AG10803 (cell line): ENCODE measurements at regions not wholly inside any gene's neighbourhood (a gene's known extent, or its start where the extent isn't known, plus 50 kb on each side); places are given as distances from the start of the nearest gene placed in this dataset.

Source experiments
- DNase-seq: peaks from one replicate; pipeline ENCODE4 v3.0.0; 2010; ENCODE audit warnings: low read depth
- H3K4me3 ChIP-seq: 2 replicates; pipeline ENCODE4 v1.5.1; 2011; ENCODE audit warnings: mild to moderate bottlenecking, low read length, control low read depth
- CTCF ChIP-seq: conservative IDR thresholded peaks from 2 replicates; pipeline ENCODE4 v1.5.1; 2011; ENCODE audit warnings: mild to moderate bottlenecking, low read length, control low read depth, inconsistent platforms

- H3K4me3 ChIP-seq: no peak overlapping the region
- TF ChIP-seq CTCF: no peak
Measured at GRCh38 chr1:181386951-181387350, 96.4 kb upstream of the CACNA1E start.

GRCh38 chr1:181387702-181388101 lies 95.6 kb upstream of the CACNA1E start:
- DNase-seq: no peak
- TF ChIP-seq CTCF: no peak
- H3K4me3 ChIP-seq: no peak overlapping the region

More at GRCh38 chr1:181386951-181387350, 96.4 kb upstream of the CACNA1E start:
- DNase-seq: no peak

DNA sequence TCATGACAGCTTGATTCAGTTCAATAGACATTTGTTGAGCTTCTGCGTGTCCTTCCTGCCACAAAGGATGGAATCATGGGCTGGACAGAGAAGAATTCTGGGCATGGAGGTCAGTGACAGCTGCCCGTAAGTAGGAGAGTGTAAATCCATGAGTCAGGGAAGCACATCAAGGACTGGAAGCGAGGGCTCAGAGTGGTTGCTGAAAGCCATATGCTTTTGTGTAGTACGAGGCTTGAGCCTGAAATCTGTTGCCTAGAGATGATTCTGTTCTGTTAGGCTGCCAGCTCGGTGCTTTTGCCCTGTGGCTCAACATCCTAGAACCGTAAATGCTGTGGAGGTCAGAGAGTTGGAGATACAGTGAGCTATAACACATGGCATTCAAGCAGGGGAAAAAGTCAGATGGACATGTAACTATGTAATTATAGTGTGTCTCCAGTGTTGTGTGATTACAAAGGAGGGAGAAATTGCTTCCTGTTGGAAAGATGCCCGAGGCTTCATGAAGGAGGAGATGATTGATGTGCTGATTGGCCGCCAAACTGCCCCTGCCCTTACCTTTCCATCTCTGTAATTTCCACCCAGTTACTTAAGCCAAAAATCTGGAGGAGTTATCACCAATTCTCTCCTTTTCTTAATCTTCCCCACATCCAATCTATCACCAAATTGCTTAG lies 92.8 kb upstream of the CACNA1E start:
- DNase-seq: no peak
- no peak for TF ChIP-seq CTCF
- H3K4me3 ChIP-seq: no peak overlapping the region

DNA sequence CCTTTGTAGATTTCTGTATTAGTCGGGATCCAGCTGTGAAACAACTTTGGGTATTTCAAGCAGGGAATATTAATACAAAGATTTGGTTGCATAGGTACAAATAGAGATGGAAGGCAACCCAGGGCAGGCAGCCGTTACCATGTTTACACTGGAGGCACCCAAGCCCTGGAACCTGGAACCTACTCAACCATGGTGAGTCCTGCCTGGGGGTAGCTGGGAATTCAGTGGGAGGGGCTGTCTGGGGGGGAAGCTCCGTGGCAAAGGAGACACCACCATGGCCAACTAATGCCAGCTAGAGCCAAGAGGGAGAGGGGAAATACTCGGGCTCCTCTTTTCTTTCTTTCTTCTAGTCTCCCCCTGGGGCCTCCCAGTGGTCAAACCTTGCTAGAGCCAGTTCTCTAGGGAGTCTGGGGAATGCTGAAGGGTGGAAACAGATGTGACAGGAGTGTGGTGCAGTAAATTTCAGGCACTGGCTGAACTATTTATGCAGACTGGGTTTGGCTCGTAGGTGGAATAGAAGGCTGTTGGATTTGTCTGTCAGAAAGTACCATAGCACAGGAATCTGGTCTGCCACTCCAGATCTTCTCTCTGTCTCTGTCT lies 91.9 kb upstream of the CACNA1E start:
- DNase-seq: no peak
- TF ChIP-seq CTCF: no peak
- no peak overlapping the region for H3K4me3 ChIP-seq

- TF ChIP-seq CTCF: no peak
- no peak overlapping the region for H3K4me3 ChIP-seq
- no peak for DNase-seq
Measured at GRCh38 chr1:181392133-181392532, 91.2 kb upstream of the CACNA1E start.

DNA sequence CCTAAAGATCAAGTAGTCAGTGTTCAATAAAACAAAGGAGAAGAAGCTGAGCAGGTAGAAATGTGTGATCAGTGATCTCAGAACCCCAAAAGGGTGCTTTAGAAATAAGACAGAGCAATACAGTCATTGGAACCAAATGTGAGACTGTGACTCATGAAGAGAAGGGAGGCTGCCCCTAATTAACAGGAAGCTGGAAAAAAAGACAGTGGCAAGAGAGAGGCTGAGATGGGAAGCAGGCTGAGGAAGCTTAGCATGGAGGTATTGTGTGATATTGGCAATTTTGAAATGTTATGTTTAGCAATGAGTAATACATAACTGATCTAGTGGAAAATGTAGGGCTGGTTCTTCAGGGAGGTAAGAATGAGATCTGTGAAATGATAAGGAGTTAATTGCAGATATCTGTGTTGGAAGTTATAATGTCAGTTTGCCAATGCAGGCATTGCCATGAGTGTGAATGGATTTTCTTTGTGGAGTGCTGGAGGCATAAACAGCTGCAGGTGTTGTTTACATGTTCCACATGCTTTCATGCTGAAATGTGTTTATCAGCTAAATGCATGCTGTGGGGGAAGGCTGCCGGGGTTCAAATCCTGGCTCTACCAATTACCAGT lies 90.6 kb upstream of the CACNA1E start:
- H3K4me3 ChIP-seq: no peak overlapping the region
- DNase-seq: no peak
- TF ChIP-seq CTCF: no peak

DNA sequence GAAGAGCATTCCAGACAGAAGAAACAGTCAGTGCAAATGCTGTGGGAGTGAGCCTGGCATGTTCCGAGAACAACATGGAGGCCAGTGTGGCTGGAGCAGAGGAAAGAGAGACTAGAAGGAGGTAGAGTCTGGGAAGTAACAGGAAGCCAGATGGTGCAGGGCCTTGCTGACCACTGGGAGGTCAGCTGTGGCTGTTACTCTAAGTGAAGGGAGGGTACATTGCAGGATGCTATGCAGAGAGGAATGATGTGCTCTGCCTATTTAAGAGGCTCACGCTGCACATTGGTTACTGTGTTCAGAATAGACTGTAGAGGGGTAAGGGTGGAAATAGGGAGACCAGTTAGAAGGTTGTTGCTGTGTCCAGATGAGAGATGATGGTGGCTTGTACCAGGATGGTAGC lies 88.6 kb upstream of the CACNA1E start:
- DNase-seq: no peak
- no peak for TF ChIP-seq CTCF
- no peak overlapping the region for H3K4me3 ChIP-seq
